ENCODE measurements at regions not wholly inside any gene's neighbourhood (a gene's known extent, or its start where the extent isn't known, plus 50 kb on each side); places are given as distances from the start of the nearest gene placed in this dataset.

DNA sequence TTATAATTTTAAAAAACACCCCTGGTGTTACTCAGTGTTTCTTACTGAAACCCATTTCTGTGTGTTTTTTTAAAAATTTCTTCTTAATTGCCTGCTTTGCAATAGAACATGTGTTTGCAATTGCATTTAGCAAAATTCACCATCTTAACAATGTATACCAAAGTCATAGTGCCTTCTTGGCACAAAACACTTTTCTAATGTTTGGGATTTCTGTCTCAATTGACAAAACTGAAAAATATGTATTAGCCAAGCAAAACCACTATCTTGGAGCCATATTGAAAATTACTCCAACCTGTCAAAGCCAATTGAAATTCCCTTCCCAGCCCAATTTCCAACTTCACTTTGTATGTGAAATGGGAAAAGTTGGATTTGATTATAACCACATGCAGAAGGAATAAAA is 88.4 kb upstream of the RSPO3 start:
- Histone ChIP-seq H3K9me2 (replicated peaks; ENCODE audit: low read depth, low read length) (no peaks in the 10 kb centered on the region), H3K4me3 (ENCODE audit: low read length, poor library complexity, severe bottlenecking) (no peak overlapping the region), H4K20me1 (ENCODE audit: insufficient read depth, low read length, poor library complexity, severe bottlenecking) (no peaks in the 10 kb centered on the region), H3K79me2 (ENCODE audit: insufficient read depth, low read length) (no peaks in the 10 kb centered on the region), H3K4me2 (ENCODE audit: low read depth, low read length, poor library complexity, severe bottlenecking) (no peak overlapping the region), H2AFZ (ENCODE audit: low read length) (no peak overlapping the region), H3K36me3 (ENCODE audit: insufficient read depth, low read length) (no peaks in the 10 kb centered on the region), H3K9ac (ENCODE audit: low read depth, low read length, poor library complexity, severe bottlenecking) (no peak overlapping the region), H3F3A (ENCODE audit: low read depth) (no peaks in the 10 kb centered on the region), H3K9me3 (ENCODE audit: insufficient read depth, low read depth, low read length) (no peaks in the 10 kb centered on the region), H3K27me3 (ENCODE audit: insufficient read depth, low read length, poor library complexity, severe bottlenecking) (no peaks in the 10 kb centered on the region), H3K4me1 (ENCODE audit: insufficient read depth, low read length, poor library complexity, severe bottlenecking) (no peaks in the 10 kb centered on the region)
- TF ChIP-seq, protein P1, sequence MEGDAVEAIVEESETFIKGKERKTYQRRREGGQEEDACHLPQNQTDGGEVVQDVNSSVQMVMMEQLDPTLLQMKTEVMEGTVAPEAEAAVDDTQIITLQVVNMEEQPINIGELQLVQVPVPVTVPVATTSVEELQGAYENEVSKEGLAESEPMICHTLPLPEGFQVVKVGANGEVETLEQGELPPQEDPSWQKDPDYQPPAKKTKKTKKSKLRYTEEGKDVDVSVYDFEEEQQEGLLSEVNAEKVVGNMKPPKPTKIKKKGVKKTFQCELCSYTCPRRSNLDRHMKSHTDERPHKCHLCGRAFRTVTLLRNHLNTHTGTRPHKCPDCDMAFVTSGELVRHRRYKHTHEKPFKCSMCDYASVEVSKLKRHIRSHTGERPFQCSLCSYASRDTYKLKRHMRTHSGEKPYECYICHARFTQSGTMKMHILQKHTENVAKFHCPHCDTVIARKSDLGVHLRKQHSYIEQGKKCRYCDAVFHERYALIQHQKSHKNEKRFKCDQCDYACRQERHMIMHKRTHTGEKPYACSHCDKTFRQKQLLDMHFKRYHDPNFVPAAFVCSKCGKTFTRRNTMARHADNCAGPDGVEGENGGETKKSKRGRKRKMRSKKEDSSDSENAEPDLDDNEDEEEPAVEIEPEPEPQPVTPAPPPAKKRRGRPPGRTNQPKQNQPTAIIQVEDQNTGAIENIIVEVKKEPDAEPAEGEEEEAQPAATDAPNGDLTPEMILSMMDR (conservative IDR thresholded peaks at IDR 0.05; ENCODE audit: low read length): no peak
- no peak for TF ChIP-seq EZH2phosphoT487 (IDR thresholded peaks at IDR 0.05; ENCODE audit: borderline replicate concordance)

DNA sequence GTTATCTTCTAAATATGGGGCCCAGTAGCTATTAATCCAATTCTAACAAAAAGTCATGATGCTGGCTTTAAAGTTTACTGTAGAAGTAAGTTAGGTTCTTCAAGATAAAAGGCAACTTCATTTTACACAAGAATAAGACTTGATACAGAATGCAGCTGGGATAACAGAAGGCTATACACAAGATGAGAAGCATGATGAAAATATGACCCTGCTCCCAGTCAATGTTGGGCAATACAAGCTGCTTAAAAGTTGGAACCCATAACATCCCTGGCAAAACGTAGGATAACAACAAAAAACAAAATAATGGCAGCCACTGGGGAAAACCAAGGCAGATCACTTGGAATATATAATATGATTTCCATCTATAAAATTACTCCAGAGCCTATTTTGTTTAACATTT is 87.6 kb upstream of the RSPO3 start:
- Histone ChIP-seq H3K4me2 (ENCODE audit: low read depth, low read length, poor library complexity, severe bottlenecking) (no peak overlapping the region), H3K4me1 (ENCODE audit: insufficient read depth, low read length, poor library complexity, severe bottlenecking) (no peaks in the 10 kb centered on the region), H3K79me2 (ENCODE audit: insufficient read depth, low read length) (no peaks in the 10 kb centered on the region), H3K4me3 (ENCODE audit: low read length, poor library complexity, severe bottlenecking) (no peak overlapping the region), H3K9me2 (replicated peaks; ENCODE audit: low read depth, low read length) (no peaks in the 10 kb centered on the region), H3F3A (ENCODE audit: low read depth) (no peaks in the 10 kb centered on the region), H3K9me3 (ENCODE audit: insufficient read depth, low read depth, low read length) (no peaks in the 10 kb centered on the region), H4K20me1 (ENCODE audit: insufficient read depth, low read length, poor library complexity, severe bottlenecking) (no peaks in the 10 kb centered on the region), H3K27me3 (ENCODE audit: insufficient read depth, low read length, poor library complexity, severe bottlenecking) (no peaks in the 10 kb centered on the region), H3K36me3 (ENCODE audit: insufficient read depth, low read length) (no peaks in the 10 kb centered on the region), H3K9ac (ENCODE audit: low read depth, low read length, poor library complexity, severe bottlenecking) (no peak overlapping the region), H2AFZ (ENCODE audit: low read length) (no peak overlapping the region)
- TF ChIP-seq, protein P1 (conservative IDR thresholded peaks at IDR 0.05; ENCODE audit: low read length): no peak
- no peak for TF ChIP-seq EZH2phosphoT487 (IDR thresholded peaks at IDR 0.05; ENCODE audit: borderline replicate concordance)

DNA sequence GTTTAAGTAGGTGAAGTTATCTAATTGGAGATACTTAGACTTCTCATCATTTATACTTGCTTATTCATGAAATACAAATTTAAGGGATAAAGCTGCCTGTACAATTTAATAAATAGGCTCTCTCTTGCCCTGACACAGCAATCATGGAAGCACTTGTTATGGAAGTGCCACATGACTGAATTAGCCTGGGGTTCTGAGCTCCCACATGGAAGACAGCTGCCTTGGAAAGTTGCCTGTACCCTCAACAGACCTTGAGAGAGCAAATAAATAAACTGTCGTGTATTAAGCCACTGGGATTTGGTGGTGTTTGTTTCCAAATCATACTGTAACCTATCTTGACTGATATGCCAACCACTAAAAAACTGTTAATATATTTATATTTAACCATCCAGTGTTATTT is 87.0 kb upstream of the RSPO3 start:
- H3K4me1 ChIP-seq (ENCODE audit: insufficient read depth, low read length, poor library complexity, severe bottlenecking): no peaks in the 10 kb centered on the region
- H3K9me3 ChIP-seq (ENCODE audit: insufficient read depth, low read depth, low read length): no peaks in the 10 kb centered on the region
- no peaks in the 10 kb centered on the region for H4K20me1 ChIP-seq (ENCODE audit: insufficient read depth, low read length, poor library complexity, severe bottlenecking)
- H3K4me3 ChIP-seq (ENCODE audit: low read length, poor library complexity, severe bottlenecking): no peak overlapping the region
- no peaks in the 10 kb centered on the region for H3K79me2 ChIP-seq (ENCODE audit: insufficient read depth, low read length)
- H3K27me3 ChIP-seq (ENCODE audit: insufficient read depth, low read length, poor library complexity, severe bottlenecking): no peaks in the 10 kb centered on the region
- TF ChIP-seq, protein P1 (conservative IDR thresholded peaks at IDR 0.05; ENCODE audit: low read length): no peak
- no peak for TF ChIP-seq EZH2phosphoT487 (IDR thresholded peaks at IDR 0.05; ENCODE audit: borderline replicate concordance)
- H3K36me3 ChIP-seq (ENCODE audit: insufficient read depth, low read length): no peaks in the 10 kb centered on the region
- H2AFZ ChIP-seq (ENCODE audit: low read length): no peak overlapping the region
- no peak overlapping the region for H3K4me2 ChIP-seq (ENCODE audit: low read depth, low read length, poor library complexity, severe bottlenecking)
- no peaks in the 10 kb centered on the region for H3K9me2 ChIP-seq (replicated peaks; ENCODE audit: low read depth, low read length)
- H3K9ac ChIP-seq (ENCODE audit: low read depth, low read length, poor library complexity, severe bottlenecking): no peak overlapping the region
- no peaks in the 10 kb centered on the region for H3F3A ChIP-seq (ENCODE audit: low read depth)
